CMK (cell line): ENCODE measurements at regions not wholly inside any gene's neighbourhood (a gene's known extent, or its start where the extent isn't known, plus 50 kb on each side); places are given as distances from the start of the nearest gene placed in this dataset.
"Not testable (repeated sequence)": the region's sequence is repeated elsewhere in the genome, so short reads cannot be mapped to it uniquely, and the experiment has no call there.

Experiments
- DNase-seq: peaks from one replicate; pipeline ENCODE4 v3.0.0-alpha.2; 2010; ENCODE audit warnings: low read depth

- DNase-seq = not testable (repeated sequence)
Measured at GRCh38 chr2:166743482-166743881, 144.8 kb upstream of the XIRP2 start.

GRCh38 chr2:166727095-166727494 is 161.2 kb upstream of the XIRP2 start:
- DNase-seq = no peak

DNA sequence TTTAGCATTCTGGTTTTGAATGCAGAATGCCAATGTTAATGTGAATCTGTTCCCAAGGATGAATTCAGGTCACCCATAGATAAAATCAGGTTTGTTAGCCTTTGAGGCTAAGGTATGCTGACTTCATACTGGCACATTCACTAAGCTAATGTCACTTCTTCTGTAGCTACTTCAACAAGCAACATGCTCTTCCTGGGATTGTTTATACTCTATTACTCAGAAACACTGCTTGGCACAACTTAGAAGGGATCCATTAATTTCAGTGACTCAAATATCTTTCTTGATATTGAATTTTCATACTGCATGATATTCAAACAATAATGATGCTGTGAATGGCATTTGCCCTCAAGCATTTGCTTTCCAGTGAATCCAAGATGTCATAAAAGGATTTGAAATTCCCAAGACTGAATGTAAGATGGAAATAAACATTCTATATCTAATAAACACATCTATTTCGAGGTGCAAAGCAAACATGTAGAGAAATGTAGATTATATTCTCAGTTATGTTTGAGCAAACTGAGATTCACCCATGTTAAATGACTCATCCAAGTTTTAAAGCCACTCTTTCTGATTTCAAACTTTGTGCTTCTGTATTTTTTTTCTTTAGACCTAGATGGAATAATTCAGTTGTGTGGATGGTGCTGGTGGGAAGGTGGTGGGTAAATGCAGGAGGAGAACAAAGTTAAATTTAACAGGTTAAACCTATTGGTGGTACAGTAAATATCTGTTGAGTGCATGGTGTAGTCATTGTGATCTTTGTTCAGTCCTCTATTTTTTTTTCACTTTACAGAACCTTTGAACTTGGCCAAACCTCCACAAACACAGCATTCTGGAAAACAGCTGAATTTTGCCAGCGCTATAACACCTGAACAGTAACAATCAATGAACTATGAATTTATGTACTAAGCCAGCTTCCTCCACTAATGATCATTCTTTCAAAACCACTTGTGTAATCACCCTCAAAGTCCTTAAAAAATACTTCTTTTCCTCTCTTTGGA is 162.1 kb upstream of the XIRP2 start:
- DNase-seq = no peak

DNA sequence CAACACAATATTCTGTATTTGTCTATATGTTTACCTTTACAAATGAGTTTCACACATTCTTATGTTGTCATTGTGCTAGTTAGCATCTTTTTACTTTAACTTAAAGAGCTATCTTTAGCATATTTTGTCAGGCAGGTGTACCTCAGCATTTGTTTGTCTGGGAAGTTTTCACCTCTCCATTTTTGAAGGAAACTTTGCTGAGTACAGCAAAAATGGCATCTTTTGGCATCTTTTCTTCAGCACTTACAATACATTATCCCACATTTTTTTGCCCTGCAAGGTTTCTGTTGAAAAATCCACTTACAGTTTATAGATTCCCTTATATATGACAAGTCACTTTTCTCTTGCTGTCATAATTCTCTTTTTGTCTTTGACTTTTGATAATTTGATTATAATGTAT is 171.3 kb upstream of the XIRP2 start:
- DNase-seq = no peak

DNA sequence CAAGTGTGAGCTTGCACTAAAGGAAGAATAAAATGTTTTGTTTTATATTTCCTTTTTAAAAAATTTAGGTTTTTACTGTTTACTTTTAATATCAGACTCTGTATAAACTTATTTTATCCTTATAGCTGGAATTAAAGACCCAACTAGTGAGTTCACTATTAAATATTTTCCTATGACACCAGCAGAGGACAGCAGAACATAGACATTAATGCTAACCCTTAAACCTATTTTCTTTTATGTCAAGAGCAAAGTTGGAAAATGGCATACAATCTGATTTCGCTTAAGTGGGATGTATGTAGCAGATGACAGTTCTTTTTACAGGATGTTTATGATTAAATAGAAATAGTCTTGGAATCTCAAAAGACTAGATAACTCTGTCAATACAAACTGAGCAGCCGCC is 188.2 kb upstream of the XIRP2 start:
- no peak for DNase-seq

DNA sequence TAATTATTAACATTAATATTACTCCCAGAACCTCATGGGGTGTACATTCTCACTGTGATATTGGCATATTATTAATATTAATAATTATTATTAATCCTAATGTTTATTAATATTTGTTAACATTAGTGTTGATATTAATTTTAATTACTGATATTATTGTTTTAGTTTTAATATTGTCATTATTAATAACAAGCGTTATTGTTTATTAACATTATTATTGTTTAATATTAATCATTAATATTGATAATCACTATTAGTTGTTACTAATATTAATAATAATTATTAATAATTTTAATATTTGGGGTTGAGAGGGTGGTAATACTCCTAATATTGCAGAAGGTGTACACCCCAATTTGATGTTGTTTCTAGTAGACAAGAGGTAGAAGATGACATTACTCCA is 193.1 kb upstream of the XIRP2 start:
- DNase-seq = no peak

DNA sequence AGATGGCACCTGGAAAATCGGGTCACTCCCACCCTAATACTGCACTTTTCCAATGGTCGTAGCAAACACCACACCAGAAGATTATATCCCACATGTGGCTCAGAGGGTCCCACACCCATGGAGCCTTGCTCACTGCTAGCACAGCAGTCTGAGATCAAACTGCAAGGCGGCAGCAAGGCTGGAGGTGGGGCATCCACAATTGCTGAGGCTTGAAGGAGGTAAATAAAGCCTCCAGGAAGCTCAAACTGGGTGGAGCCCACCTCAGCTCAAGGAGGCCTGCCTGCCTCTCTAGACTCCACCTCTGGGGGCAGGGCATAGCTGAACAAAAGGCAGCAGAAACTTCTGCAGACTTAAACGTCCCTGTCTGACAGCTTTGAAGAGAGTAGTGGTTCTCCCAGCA is 192.0 kb upstream of the SCN7A start:
- not testable (repeated sequence) for DNase-seq

DNA sequence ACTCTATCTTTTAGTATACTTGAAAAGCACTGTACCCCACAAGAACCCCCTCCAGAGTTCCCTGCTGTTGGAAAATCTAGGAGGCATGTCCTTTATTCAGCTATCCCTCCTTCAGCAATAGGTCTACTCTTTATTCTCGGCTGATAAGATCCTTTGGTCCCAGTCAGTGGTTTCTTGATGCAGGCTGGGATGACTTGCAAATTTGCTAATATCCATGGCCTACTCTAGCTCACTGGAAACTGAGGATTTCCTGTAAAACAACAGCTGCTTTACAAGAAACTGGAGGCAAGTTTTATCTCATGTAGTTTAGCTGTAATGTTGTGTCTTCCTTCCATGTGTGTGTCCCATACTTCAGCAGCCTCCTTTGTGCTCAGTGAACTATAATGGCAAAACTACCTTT is 183.9 kb upstream of the SCN7A start:
- no peak for DNase-seq

GRCh38 chr2:166676716-166677115 is 182.7 kb upstream of the SCN7A start:
- no peak for DNase-seq

- no peak for DNase-seq
Measured at GRCh38 chr2:166675553-166675952, 181.5 kb upstream of the SCN7A start.

GRCh38 chr2:166673986-166674385 is 179.9 kb upstream of the SCN7A start:
- no peak for DNase-seq

DNA sequence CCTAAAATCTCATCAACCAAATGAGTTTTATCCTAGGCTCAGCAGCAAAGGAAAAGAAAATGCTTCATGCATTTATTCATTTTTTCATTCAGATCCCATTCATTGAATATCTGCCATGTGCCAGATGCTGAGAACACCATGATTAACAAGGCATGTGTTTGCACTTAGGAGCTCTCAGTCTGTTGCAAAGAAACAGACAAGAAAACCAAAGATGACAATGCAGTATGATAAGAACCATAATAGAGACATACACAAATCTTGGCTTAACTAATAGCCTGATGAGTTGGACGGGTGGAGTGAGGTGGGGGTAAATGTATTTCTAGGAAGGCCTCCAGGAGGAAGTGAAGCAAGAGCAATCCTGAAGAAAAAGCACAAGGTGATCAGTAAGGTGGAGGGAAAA is 177.8 kb upstream of the SCN7A start:
- no peak for DNase-seq

DNA sequence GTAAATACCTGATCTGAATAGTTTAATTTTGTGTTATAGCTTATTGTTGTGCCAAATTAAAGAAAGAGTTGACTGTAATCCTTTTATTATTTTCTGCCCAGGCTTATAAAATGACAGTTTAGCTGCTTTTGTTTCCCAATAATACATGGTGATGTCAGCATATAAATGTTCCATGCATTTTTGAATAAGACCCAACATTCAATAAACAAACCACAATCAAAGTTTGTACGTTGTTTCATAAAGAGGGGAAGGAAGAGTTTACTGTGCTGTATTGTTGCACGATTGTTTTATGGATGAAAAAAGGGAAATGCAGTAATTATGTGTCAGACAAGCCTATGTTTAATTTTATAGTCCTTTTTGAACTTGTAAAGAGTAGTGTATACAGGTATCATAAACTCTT is 177.2 kb upstream of the SCN7A start:
- no peak for DNase-seq

DNA sequence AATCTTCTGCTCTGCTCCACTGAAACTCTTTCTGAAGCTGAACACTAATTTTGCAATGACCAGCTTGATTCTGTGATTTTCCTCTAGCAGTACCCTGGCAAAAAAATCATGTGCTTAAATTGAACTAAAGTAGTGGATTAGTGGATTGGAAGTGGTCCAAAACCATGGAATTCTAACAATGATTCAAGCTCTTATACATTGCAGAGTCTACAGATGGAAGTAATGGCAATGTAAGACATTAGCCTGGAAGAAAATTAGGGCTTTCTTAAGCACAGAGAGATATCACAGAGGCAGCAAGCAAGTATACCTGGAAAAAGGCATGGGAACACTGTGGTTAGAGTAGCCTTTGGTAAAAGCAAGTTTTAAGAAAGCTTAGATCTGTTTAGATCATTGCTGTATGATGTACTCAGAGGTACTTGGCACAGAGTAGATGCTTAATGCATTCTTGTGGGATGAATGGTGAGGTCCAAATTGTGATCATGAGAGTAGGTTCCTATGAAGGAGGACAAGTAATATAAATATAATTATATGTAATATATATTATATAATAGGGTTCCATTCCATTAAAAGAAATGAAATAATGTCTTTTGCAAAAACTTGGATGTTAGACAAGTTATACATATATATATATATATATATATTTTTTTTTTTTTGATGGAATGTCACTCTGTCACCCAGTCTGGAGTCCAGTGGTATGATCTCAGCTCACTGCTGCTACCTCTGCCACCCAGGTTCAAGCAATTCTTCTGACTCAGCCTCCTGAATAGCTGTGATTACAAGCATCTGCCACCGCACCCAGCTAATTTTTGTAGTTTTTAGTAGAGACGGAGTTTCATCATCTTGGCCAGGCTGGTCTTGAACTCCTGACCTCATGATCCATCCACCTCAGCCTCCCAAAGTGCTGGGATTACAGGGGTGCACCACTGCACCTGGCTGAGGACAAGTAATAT is 172.2 kb upstream of the SCN7A start:
- DNase-seq = no peak

DNA sequence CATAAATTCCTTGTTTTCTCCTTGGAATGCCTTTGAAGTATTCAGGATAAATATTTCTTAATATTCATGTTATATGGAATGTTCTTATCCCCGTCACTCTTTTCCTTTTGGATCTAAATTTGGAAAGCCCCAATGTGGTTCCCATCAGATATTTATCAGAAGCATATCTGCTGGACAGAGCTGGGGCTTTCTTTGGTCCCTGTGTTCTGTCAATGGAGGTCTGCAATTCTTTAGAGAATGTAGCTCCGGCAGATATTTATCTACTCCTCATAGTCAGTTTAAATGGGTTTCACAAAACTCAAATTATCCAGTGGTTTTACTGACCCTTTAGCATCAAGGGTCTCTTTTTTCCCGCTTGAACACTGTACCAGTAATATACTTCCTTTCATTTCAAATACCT is 167.8 kb upstream of the SCN7A start:
- DNase-seq = no peak

GRCh38 chr2:166661391-166661790 is 167.3 kb upstream of the SCN7A start:
- no peak for DNase-seq

DNA sequence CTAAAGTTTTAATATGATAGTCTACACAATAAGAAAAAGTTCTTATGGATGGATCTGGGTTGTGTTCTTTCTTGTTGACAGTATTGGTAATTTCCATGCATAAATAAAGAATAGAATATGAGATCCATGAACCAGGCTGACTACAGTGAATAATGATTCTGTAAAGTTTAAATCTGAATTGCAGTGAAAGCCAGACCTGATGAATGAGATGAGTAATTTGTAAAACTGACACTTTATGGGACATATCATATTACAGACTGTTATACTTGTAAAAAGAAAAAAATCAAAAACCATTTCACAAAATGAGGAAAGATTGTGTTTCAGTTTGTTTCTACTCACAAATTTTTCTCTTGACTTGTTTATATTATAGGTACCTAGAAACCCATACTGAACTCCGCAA is 164.9 kb upstream of the SCN7A start:
- no peak for DNase-seq

- DNase-seq = no peak
Measured at GRCh38 chr2:166653185-166653813, 159.2 kb upstream of the SCN7A start.

GRCh38 chr2:166651991-166652390 is 157.9 kb upstream of the SCN7A start:
- no peak for DNase-seq

GRCh38 chr2:166651080-166651675 is 157.1 kb upstream of the SCN7A start:
- DNase-seq = no peak

DNA sequence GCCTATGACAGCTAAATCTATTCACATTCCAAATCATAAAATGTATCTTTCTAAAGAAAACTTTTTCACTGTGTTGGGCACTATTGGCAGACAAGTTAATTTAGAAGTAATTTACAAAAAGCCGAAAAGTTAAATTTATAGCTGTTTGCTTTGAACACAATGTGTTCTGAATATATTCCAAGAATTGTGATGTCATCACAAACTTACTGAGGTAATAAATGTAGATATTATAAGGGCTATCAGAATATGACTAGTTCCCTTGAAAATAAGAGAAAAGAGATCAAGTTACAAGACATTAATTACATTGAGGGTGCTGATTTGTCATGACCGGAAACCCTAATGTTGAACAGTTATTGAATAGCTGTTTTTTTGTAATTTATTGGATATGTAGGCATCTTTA is 153.9 kb upstream of the SCN7A start:
- no peak for DNase-seq

DNA sequence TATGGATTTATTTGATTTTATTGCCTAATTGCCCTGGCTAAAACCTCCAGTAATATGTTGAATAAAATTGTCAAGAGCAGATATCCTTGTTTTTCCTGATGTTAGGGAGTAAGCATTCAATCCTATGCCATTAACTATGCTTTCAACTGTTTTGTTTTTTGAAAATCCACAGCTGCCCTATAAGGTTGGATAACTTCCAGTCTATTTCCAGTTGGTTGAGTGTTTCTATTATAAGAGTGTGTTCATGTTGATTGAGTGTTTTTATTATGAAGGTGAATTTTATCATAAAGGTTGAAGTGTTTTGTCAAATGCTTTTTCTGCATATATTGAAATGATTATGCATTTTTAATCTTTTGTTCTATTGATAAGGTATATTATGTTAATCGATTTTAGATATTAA is 149.9 kb upstream of the SCN7A start:
- DNase-seq = no peak
